HFF-Myc (cell line): ENCODE measurements at regions not wholly inside any gene's neighbourhood (a gene's known extent, or its start where the extent isn't known, plus 50 kb on each side); places are given as distances from the start of the nearest gene placed in this dataset.

Experiments
- DNase-seq: peaks from one replicate; pipeline ENCODE4 v3.0.0-alpha.2; 2011; ENCODE audit warnings: low read depth; ENCODE audit errors: extremely low read depth
- H3K4me3 ChIP-seq: replicated peaks from 2 replicates; pipeline ENCODE4 v1.5.1; 2011; ENCODE audit warnings: low read depth, mild to moderate bottlenecking, control low read depth, low read length
- CTCF ChIP-seq: IDR thresholded peaks from 2 replicates; pipeline ENCODE4 v1.5.1; 2012; ENCODE audit warnings: mild to moderate bottlenecking, low read depth, low read length, control low read depth; ENCODE audit errors: missing control alignments

GRCh38 chr15:89421219-89421618 is 75.2 kb downstream of the RHCG start:
- no peak for DNase-seq
- H3K4me3 ChIP-seq, result no peak overlapping the region
- TF ChIP-seq CTCF, result no peak

GRCh38 chr15:89419370-89419984 is 76.9 kb downstream of the RHCG start:
- TF ChIP-seq CTCF, result no peak
- DNase-seq, result no peak
- H3K4me3 ChIP-seq, result no peak overlapping the region

- no peak for DNase-seq
- no peak overlapping the region for H3K4me3 ChIP-seq
- no peak for TF ChIP-seq CTCF
Observed at GRCh38 chr15:89417206-89417725, 79.1 kb downstream of the RHCG start.

- no peak overlapping the region for H3K4me3 ChIP-seq
- TF ChIP-seq CTCF, result peak; percentile 99
- DNase-seq, result peak; percentile 59
Observed at GRCh38 chr15:89416339-89417183, 79.8 kb downstream of the RHCG start.

- no peak for DNase-seq
- H3K4me3 ChIP-seq, result no peak overlapping the region
- no peak for TF ChIP-seq CTCF
Observed at GRCh38 chr15:89414571-89414970, 79.9 kb upstream of the POLG start.

GRCh38 chr15:89413877-89414276 is 79.3 kb upstream of the POLG start:
- no peak for TF ChIP-seq CTCF
- no peak for DNase-seq
- no peak overlapping the region for H3K4me3 ChIP-seq
